Liver (tissue), 3 donors: ENCODE measurements at regions not wholly inside any gene's neighbourhood (a gene's known extent, or its start where the extent isn't known, plus 50 kb on each side); places are given as distances from the start of the nearest gene placed in this dataset.

Source experiments
- EGR1 ChIP-seq, 2 donors: IDR thresholded peaks; 2 replicates each; pipeline ENCODE4 v1.6.1; 2016 to 2018; ENCODE audit warnings: antibody characterized with exemption in 2 of 2, low read depth in 2 of 2
- FOXA1 ChIP-seq: IDR thresholded peaks from 2 replicates; pipeline ENCODE4 v1.6.1; 2016; ENCODE audit warnings: antibody characterized with exemption
- GABPA ChIP-seq, 2 donors: IDR thresholded peaks in 1 of 2; conservative IDR thresholded peaks in 1 of 2; 2 replicates each; pipeline ENCODE4 v1.6.1; 2016; ENCODE audit warnings: antibody characterized with exemption in 2 of 2, mild to moderate bottlenecking in 1 of 2, moderate library complexity in 1 of 2
- HNF4A ChIP-seq, 2 donors: conservative IDR thresholded peaks; 2 replicates each; pipeline ENCODE4 v1.6.1; 2016; ENCODE audit warnings: antibody characterized with exemption in 2 of 2, mild to moderate bottlenecking in 2 of 2
- RXRA ChIP-seq, 2 donors: IDR thresholded peaks; 2 replicates each; pipeline ENCODE4 v1.6.1; 2017 to 2018; ENCODE audit warnings: antibody characterized with exemption in 2 of 2, mild to moderate bottlenecking in 1 of 2
- TAF1 ChIP-seq: conservative IDR thresholded peaks from 2 replicates; pipeline ENCODE4 v1.6.1; 2016; ENCODE audit warnings: antibody characterized with exemption, mild to moderate bottlenecking
- YY1 ChIP-seq: IDR thresholded peaks from 2 replicates; pipeline ENCODE4 v1.6.1; 2016; ENCODE audit warnings: antibody characterized with exemption, mild to moderate bottlenecking
- TF ChIP-seq, protein P1 (sequence below): IDR thresholded peaks from 2 replicates; pipeline ENCODE4 v1.6.1; 2016; ENCODE audit warnings: antibody characterized with exemption
- TF ChIP-seq, protein P2 (sequence below): fragments of 150-350 bp; IDR thresholded peaks from 2 replicates; pipeline ENCODE4 v1.5.1; 2017; ENCODE audit warnings: improper control_type of control experiment, low read depth, low read length; ENCODE audit not compliant: missing input control
- TF ChIP-seq, protein P3 (sequence below): IDR thresholded peaks from 2 replicates; pipeline ENCODE4 v1.6.1; 2016; ENCODE audit warnings: antibody characterized with exemption, mild to moderate bottlenecking
- TF ChIP-seq, protein P4 (sequence below): IDR thresholded peaks from 2 replicates; pipeline ENCODE4 v1.6.1; 2016; ENCODE audit warnings: antibody characterized with exemption
- donor health status: healthy.
- donor health status: healthy.

DNA sequence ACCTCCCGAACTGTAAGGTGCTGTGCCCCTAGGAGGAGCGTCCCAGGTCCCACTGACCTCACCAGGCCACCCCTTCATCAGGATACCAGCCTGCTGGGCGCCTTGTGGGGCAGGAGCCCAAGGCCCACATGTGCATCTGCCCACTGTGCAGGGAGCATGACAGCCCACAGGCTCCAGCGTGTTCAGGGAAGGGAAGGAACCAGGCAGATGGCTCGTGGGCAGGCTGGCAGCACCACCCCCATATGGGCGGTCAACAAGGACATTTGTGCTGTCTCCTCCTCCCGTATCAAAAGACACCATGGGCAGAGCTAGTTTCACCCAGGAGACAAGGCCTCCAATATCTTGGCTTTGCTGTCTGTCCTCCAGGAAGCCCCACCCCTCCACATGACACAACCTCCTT lies 85.5 kb upstream of the PPP1R26 start:
- TF ChIP-seq TAF1 (no peak), GABPA (IDR thresholded peaks at IDR 0.05 in 1 of 2, conservative IDR thresholded peaks at IDR 0.05 in 1 of 2) (no peak), EGR1 (IDR thresholded peaks at IDR 0.05; ENCODE audit: low read depth in 2 of 2) (no peak), HNF4A (conservative IDR thresholded peaks at IDR 0.05) (no peak), FOXA1 (no peak), RXRA (IDR thresholded peaks at IDR 0.05) (no peak), YY1 (no peak)
- TF ChIP-seq, protein P1, sequence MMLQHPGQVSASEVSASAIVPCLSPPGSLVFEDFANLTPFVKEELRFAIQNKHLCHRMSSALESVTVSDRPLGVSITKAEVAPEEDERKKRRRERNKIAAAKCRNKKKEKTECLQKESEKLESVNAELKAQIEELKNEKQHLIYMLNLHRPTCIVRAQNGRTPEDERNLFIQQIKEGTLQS: no peak
- TF ChIP-seq, protein P2, sequence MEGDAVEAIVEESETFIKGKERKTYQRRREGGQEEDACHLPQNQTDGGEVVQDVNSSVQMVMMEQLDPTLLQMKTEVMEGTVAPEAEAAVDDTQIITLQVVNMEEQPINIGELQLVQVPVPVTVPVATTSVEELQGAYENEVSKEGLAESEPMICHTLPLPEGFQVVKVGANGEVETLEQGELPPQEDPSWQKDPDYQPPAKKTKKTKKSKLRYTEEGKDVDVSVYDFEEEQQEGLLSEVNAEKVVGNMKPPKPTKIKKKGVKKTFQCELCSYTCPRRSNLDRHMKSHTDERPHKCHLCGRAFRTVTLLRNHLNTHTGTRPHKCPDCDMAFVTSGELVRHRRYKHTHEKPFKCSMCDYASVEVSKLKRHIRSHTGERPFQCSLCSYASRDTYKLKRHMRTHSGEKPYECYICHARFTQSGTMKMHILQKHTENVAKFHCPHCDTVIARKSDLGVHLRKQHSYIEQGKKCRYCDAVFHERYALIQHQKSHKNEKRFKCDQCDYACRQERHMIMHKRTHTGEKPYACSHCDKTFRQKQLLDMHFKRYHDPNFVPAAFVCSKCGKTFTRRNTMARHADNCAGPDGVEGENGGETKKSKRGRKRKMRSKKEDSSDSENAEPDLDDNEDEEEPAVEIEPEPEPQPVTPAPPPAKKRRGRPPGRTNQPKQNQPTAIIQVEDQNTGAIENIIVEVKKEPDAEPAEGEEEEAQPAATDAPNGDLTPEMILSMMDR: no peak
- TF ChIP-seq, protein P3, sequence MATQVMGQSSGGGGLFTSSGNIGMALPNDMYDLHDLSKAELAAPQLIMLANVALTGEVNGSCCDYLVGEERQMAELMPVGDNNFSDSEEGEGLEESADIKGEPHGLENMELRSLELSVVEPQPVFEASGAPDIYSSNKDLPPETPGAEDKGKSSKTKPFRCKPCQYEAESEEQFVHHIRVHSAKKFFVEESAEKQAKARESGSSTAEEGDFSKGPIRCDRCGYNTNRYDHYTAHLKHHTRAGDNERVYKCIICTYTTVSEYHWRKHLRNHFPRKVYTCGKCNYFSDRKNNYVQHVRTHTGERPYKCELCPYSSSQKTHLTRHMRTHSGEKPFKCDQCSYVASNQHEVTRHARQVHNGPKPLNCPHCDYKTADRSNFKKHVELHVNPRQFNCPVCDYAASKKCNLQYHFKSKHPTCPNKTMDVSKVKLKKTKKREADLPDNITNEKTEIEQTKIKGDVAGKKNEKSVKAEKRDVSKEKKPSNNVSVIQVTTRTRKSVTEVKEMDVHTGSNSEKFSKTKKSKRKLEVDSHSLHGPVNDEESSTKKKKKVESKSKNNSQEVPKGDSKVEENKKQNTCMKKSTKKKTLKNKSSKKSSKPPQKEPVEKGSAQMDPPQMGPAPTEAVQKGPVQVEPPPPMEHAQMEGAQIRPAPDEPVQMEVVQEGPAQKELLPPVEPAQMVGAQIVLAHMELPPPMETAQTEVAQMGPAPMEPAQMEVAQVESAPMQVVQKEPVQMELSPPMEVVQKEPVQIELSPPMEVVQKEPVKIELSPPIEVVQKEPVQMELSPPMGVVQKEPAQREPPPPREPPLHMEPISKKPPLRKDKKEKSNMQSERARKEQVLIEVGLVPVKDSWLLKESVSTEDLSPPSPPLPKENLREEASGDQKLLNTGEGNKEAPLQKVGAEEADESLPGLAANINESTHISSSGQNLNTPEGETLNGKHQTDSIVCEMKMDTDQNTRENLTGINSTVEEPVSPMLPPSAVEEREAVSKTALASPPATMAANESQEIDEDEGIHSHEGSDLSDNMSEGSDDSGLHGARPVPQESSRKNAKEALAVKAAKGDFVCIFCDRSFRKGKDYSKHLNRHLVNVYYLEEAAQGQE: no peak
- TF ChIP-seq, protein P4, sequence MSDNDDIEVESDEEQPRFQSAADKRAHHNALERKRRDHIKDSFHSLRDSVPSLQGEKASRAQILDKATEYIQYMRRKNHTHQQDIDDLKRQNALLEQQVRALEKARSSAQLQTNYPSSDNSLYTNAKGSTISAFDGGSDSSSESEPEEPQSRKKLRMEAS: no peak
